ENCODE measurements at regions not wholly inside any gene's neighbourhood (a gene's known extent, or its start where the extent isn't known, plus 50 kb on each side); places are given as distances from the start of the nearest gene placed in this dataset.
A peak's percentile ranks its signal among the peaks of the same experiment; 100 is the strongest.
"Not testable (repeated sequence)": the region's sequence is repeated elsewhere in the genome, so short reads cannot be mapped to it uniquely, and the experiment has no call there.

DNA sequence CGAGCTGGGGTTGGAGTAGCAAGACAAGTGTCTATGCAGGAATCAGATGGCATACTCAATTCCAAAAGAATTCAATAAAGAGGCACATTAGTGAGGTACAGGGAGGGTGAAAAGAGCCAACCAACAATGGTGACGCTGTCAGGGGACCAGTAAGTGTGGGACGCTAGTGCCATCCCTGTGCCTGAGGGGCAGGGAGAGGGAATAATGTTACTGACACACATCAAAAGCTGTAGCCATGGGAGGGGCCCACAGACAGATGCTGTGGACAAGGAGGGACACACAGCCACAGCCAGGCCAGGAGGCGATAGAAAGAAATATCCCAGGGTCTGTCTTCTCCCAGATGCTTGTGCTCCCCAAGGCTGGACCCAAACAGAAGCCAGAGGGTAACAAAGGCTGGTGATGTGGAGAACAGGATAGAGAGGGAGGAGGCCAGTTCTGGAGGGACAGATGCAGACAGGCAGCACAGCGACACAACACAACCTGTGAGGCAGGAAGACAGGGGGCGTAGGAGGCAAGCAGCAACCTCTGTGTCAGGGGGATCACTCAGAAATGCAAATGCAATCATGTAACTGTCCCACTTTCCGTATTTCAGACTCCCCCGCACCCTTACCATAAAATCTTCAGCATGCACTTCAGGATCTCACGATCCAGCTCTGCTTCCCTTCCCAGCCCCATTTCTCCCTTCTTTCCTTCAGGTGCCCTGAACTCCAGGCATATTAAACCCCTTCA lies 240.5 kb upstream of the FZD8 start:
- Histone ChIP-seq H3K27ac (ENCODE audit: low read length) (no peak overlapping the region), H3K9me3 (ENCODE audit: control insufficient read depth, insufficient read depth, low read length) (no peaks in the 10 kb centered on the region), H3K4me1 (ENCODE audit: control insufficient read depth, insufficient read depth, low read length) (no peaks in the 10 kb centered on the region), H3K36me3 (ENCODE audit: control insufficient read depth, insufficient read depth, low read length) (no peaks in the 10 kb centered on the region), H3K4me3 (ENCODE audit: low read length) (no peak overlapping the region), H3K27me3 (ENCODE audit: control insufficient read depth, insufficient read depth, low read length) (no peaks in the 10 kb centered on the region)
- no CpG with 5 or more reads among the region's 9 CpGs for WGBS (ENCODE audit: insufficient coverage, insufficient read length)
- DNase-seq (ENCODE audit: low read depth, low spot score), result no peak

DNA sequence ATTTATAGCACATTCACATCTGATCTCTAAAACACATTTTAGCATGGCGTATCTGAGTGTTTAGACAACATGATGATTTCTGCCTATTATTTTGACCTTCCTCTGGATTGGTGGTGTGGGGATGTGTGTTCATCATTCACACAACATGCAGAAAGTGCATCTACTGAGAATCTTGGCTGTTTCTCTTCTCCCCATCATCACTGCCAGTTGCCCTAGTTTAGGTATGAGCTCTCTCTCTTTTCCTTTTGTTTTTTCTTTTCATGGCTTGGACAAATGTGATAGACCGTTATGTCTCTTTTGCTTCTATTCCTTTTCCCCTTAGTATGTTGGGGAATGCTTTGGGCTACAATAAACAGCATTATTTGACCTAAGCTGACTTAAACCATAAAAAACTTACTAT lies 239.2 kb upstream of the FZD8 start:
- H3K4me1 ChIP-seq (ENCODE audit: control insufficient read depth, insufficient read depth, low read length), result no peaks in the 10 kb centered on the region
- H3K9me3 ChIP-seq (ENCODE audit: control insufficient read depth, insufficient read depth, low read length), result no peaks in the 10 kb centered on the region
- no peak overlapping the region for H3K4me3 ChIP-seq (ENCODE audit: low read length)
- H3K27me3 ChIP-seq (ENCODE audit: control insufficient read depth, insufficient read depth, low read length), result no peaks in the 10 kb centered on the region
- WGBS (ENCODE audit: insufficient coverage, insufficient read length), result no CpG with 5 or more reads among the region's 2 CpGs
- DNase-seq (ENCODE audit: low read depth, low spot score), result no peak
- no peak overlapping the region for H3K27ac ChIP-seq (ENCODE audit: low read length)
- H3K36me3 ChIP-seq (ENCODE audit: control insufficient read depth, insufficient read depth, low read length), result no peaks in the 10 kb centered on the region

DNA sequence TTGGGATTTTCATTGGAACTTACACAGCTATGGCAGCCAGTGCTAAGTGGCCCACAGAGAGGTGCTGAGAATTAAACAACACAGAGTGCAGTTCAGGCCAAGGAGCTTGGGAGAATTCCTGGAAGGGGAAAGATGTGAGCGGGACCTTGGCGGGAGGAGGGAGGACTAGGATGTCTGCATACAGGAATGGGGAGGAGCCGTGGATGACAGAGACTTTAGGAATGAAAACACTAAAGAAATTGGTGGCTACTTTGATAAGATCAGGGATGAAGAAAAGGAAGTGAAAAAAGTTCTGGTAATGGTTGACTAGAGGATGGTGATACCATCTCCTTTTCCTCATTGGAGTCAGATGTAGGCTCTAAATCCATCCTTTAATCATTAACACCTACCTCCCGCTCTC lies 234.2 kb upstream of the FZD8 start:
- no peak overlapping the region for H3K4me3 ChIP-seq (ENCODE audit: low read length)
- DNase-seq (ENCODE audit: low read depth, low spot score), result no peak
- peaks cover 2% of the 10 kb centered on the region; the same call in 1 of the 2 replicates for H3K27me3 ChIP-seq (ENCODE audit: control insufficient read depth, insufficient read depth, low read length)
- no peak overlapping the region for H3K27ac ChIP-seq (ENCODE audit: low read length)
- no peaks in the 10 kb centered on the region for H3K36me3 ChIP-seq (ENCODE audit: control insufficient read depth, insufficient read depth, low read length)
- H3K4me1 ChIP-seq (ENCODE audit: control insufficient read depth, insufficient read depth, low read length), result peaks cover 2% of the 10 kb centered on the region
- H3K9me3 ChIP-seq (ENCODE audit: control insufficient read depth, insufficient read depth, low read length), result no peaks in the 10 kb centered on the region
- WGBS (ENCODE audit: insufficient coverage, insufficient read length), result 100% methylated on average over 1 of the region's 4 CpGs

DNA sequence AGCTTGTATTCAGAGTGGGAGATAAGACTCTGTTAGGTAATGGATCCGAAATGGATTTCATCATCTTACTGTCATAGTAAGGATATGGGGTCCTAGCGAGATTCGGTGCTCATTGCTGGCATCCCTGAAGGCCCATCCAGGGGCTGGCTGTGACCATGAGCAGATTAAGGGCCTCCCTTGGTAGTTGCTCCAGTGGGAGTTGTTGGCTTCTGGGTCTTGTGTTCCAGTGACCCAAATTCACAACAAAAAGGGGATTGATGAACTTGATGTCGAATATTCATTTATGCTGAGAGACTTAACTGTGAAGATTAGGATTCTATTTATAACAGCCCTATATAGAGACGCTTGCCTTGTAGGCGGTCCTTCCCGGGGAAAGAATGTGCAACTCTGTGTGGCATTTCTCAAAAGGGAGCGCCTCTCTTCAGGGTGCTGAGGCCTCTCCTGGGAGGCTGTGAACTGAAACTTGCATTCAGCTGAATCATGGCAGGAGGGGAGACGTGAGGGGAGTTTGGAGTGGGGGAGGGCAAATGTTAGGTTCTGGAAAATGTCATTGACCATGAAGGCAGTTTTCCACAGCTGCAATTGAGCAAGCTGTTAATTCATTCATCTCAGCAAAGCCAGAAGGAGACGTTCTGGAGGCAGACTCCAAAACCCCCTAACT lies 233.1 kb upstream of the FZD8 start:
- no CpG with 5 or more reads among the region's 10 CpGs for WGBS (ENCODE audit: insufficient coverage, insufficient read length)
- H3K9me3 ChIP-seq (ENCODE audit: control insufficient read depth, insufficient read depth, low read length), result no peaks in the 10 kb centered on the region
- H3K27me3 ChIP-seq (ENCODE audit: control insufficient read depth, insufficient read depth, low read length), result peaks cover 2% of the 10 kb centered on the region; the same call in 1 of the 2 replicates
- H3K27ac ChIP-seq (ENCODE audit: low read length), result no peak overlapping the region
- DNase-seq (ENCODE audit: low read depth, low spot score), result no peak
- H3K4me3 ChIP-seq (ENCODE audit: low read length), result no peak overlapping the region
- H3K36me3 ChIP-seq (ENCODE audit: control insufficient read depth, insufficient read depth, low read length), result no peaks in the 10 kb centered on the region
- peaks cover 2% of the 10 kb centered on the region for H3K4me1 ChIP-seq (ENCODE audit: control insufficient read depth, insufficient read depth, low read length)

DNA sequence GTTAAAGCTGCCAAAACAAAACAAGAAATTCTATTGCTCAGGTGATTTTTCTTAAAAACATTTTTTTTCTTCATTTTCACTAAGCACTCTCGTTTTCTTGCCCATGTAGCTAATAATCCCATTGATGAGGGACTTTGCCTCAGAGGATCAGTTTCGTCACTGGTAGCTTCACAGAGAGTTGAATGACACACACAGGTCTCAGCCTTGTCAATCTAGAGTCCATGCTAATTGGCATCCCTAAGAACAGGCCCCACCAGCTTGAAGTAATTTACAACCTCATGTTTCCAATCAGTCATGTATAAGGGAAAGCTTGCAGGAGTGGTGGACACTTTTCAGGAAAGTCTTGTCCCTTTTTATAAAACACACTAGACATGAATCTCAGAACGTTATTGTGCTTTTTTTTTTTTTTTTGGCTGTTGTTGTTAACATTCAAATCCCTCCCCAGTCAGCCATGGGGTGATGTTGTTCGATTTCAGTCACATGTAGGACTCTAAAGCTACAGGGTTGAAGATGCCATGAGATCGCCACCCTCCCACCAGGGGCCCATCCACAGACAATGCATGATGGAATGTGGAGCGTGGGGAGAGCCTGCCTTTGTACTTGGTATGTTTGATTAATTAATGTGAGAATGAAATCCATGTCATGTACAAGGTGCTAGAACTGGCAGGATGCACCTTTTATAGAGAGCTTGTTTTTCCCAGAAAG lies 232.4 kb upstream of the FZD8 start:
- no peak for DNase-seq (ENCODE audit: low read depth, low spot score)
- Histone ChIP-seq H3K4me3 (ENCODE audit: low read length) (no peak overlapping the region), H3K9me3 (ENCODE audit: control insufficient read depth, insufficient read depth, low read length) (no peaks in the 10 kb centered on the region), H3K27me3 (ENCODE audit: control insufficient read depth, insufficient read depth, low read length) (peaks cover 2% of the 10 kb centered on the region; the same call in 1 of the 2 replicates), H3K36me3 (ENCODE audit: control insufficient read depth, insufficient read depth, low read length) (no peaks in the 10 kb centered on the region), H3K4me1 (ENCODE audit: control insufficient read depth, insufficient read depth, low read length) (peaks cover 2% of the 10 kb centered on the region), H3K27ac (ENCODE audit: low read length) (no peak overlapping the region)
- WGBS (ENCODE audit: insufficient coverage, insufficient read length), result no CpG with 5 or more reads among the region's 6 CpGs

DNA sequence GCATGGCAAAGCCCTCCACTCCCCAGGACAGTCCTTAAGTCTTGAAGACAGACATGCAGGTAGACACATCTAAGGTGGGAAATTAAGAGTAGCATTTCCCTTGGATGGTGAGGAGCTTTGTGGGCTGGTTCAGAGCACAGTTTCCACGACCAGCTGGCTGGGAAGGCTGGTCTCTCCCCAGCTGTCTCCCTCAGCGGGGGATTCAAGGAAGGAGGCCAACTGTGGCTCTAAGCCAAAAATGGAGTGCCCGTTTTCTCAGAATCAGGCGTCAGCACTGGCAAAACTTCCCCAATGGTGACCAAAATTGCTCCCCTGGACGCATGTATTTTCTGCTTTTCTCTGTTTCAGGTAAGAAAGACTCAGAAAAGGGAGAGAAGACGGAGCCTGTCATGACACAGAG lies 230.6 kb upstream of the FZD8 start:
- Histone ChIP-seq H3K4me1 (ENCODE audit: control insufficient read depth, insufficient read depth, low read length) (peaks cover 2% of the 10 kb centered on the region), H3K4me3 (ENCODE audit: low read length) (no peak overlapping the region), H3K9me3 (ENCODE audit: control insufficient read depth, insufficient read depth, low read length) (no peaks in the 10 kb centered on the region), H3K27ac (ENCODE audit: low read length) (no peak overlapping the region), H3K36me3 (ENCODE audit: control insufficient read depth, insufficient read depth, low read length) (no peaks in the 10 kb centered on the region), H3K27me3 (ENCODE audit: control insufficient read depth, insufficient read depth, low read length) (peaks cover 2% of the 10 kb centered on the region; the same call in 1 of the 2 replicates)
- no CpG with 5 or more reads among the region's 6 CpGs for WGBS (ENCODE audit: insufficient coverage, insufficient read length)
- DNase-seq (ENCODE audit: low read depth, low spot score), result no peak

DNA sequence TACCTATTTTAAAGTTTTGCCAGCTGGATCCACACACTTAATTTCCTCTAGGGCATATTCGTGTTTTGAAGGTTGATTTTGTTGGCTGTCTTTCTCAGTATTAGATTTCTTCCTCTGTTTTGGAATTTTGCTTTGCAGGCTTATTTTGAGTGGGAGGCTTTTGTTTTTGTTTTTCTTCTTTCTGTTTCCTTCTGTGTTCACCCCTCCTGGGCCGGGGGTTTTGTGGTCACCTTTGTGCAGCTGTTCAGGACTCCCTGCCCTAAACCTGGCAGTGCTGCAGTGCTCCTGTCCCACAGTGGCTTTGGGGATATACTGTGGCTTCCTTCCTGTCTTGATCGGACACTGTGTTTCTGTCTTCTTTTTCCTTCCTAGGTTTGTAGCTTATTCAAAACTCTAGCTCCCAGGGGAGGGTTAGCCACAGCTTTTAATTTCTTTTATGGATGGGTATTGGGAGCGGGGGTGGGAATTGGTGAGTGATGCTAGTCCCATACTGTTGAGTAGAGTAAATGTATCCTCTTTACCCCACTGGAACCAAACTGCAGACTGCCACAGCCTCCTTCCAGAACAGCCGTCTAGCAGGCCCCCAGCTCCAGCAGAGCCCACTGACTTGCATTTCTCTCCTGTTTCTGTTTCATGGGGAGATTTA lies 228.7 kb upstream of the FZD8 start:
- H3K9me3 ChIP-seq (ENCODE audit: control insufficient read depth, insufficient read depth, low read length), result no peaks in the 10 kb centered on the region
- peaks cover 2% of the 10 kb centered on the region for H3K4me1 ChIP-seq (ENCODE audit: control insufficient read depth, insufficient read depth, low read length)
- no CpG with 5 or more reads among the region's 5 CpGs for WGBS (ENCODE audit: insufficient coverage, insufficient read length)
- no peak for DNase-seq (ENCODE audit: low read depth, low spot score)
- no peak overlapping the region for H3K27ac ChIP-seq (ENCODE audit: low read length)
- peaks cover 2% of the 10 kb centered on the region; the same call in 1 of the 2 replicates for H3K27me3 ChIP-seq (ENCODE audit: control insufficient read depth, insufficient read depth, low read length)
- H3K4me3 ChIP-seq (ENCODE audit: low read length), result no peak overlapping the region
- H3K36me3 ChIP-seq (ENCODE audit: control insufficient read depth, insufficient read depth, low read length), result no peaks in the 10 kb centered on the region

DNA sequence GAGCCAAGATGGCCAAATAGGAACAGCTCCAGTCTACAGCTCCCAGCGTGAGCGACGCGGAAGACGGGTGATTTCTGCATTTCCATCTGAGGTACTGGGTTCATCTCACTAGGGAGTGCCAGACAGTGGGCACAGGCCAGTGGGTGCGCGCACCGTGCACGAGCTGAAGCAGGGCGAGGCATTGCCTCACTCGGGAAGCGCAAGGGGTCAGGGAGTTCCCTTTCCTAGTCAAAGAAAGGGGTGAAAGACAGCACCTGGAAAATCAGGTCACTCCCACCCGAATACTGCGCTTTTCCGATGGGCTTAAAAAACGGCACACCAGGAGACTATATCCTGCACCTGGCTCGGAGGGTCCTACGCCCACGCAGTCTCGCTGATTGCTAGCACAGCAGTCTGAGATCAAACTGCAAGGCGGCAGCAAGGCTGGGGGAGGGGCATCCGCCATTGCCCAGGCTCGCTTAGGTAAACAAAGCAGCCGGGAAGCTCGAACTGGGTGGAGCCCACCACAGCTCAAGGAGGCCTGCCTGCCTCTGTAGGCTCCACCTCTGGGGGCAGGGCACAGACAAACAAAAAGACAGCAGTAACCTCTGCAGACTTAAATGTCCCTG lies 216.7 kb upstream of the FZD8 start:
- H3K9me3 ChIP-seq (ENCODE audit: control insufficient read depth, insufficient read depth, low read length); H3K36me3 ChIP-seq (ENCODE audit: control insufficient read depth, insufficient read depth, low read length); H3K27ac ChIP-seq (ENCODE audit: low read length); DNase-seq (ENCODE audit: low read depth, low spot score); H3K27me3 ChIP-seq (ENCODE audit: control insufficient read depth, insufficient read depth, low read length); H3K4me1 ChIP-seq (ENCODE audit: control insufficient read depth, insufficient read depth, low read length): not testable (repeated sequence)
- no CpG with 5 or more reads among the region's 25 CpGs for WGBS (ENCODE audit: insufficient coverage, insufficient read length)
- H3K4me3 ChIP-seq (ENCODE audit: low read length), result peak overlapping the region; percentile 47; the same call in 1 of the 2 replicates

DNA sequence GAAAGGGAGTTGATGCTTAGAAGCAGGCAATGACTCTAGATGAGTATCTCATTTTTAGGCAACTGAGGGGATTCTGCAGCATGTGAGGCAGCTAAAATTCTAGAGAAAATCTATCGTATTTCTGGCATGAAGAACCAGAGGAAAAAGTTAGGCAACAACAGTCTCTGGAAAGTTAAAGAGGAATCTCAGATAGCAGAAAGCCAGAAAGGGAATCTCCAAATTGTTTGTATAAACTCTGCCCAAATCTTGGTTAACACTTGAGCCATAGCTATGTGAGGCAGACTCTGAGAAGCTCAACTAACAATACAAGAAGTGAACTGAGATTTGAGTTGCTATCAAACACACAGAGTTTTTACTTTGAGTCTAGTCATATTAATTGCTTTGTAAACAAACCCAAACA lies 215.8 kb upstream of the FZD8 start:
- Histone ChIP-seq H3K36me3 (ENCODE audit: control insufficient read depth, insufficient read depth, low read length) (no peaks in the 10 kb centered on the region), H3K9me3 (ENCODE audit: control insufficient read depth, insufficient read depth, low read length) (no peaks in the 10 kb centered on the region), H3K27me3 (ENCODE audit: control insufficient read depth, insufficient read depth, low read length) (no peaks in the 10 kb centered on the region), H3K4me1 (ENCODE audit: control insufficient read depth, insufficient read depth, low read length) (no peaks in the 10 kb centered on the region), H3K27ac (ENCODE audit: low read length) (no peak overlapping the region), H3K4me3 (ENCODE audit: low read length) (no peak overlapping the region)
- DNase-seq (ENCODE audit: low read depth, low spot score), result no peak
- no CpG with 5 or more reads among the region's 1 CpG for WGBS (ENCODE audit: insufficient coverage, insufficient read length)

Measured in iPS DF 6.9 (cell line).